H1 (cell line): ENCODE measurements at regions not wholly inside any gene's neighbourhood (a gene's known extent, or its start where the extent isn't known, plus 50 kb on each side); places are given as distances from the start of the nearest gene placed in this dataset.

Experiments used
- CTCF ChIP-seq, 3 experiments: IDR thresholded peaks; 1 replicate in 2 of 3; 2 replicates in 1 of 3; pipeline versions ENCODE4 v1.5.1 to v1.6.1; 2011; ENCODE audit warnings: low read length in 3 of 3, mild to moderate bottlenecking in 3 of 3, inconsistent platforms in 2 of 3, low read depth in 1 of 3, moderate library complexity in 1 of 3; ENCODE audit not compliant: insufficient read depth in 1 of 3; ENCODE audit errors: control extremely low read depth in 1 of 3
- POLR2A ChIP-seq, 2 experiments: IDR thresholded peaks; 1 replicate in 1 of 2; 2 replicates in 1 of 2; pipeline ENCODE4 v1.6.1; 2011; ENCODE audit warnings: low read depth in 2 of 2, low read length in 2 of 2, mild to moderate bottlenecking in 2 of 2; ENCODE audit errors: control extremely low read depth in 1 of 2
- SUZ12 ChIP-seq: fragments of 200-600 bp; sonication (generic); IDR thresholded peaks from 2 replicates; pipeline ENCODE4 v1.6.1; 2012; ENCODE audit warnings: mild to moderate bottlenecking, inconsistent platforms, low read length, moderate library complexity, mixed read lengths
- TF ChIP-seq, protein P1 (sequence below): IDR thresholded peaks from 2 replicates; pipeline ENCODE4 v1.6.1; 2012; ENCODE audit warnings: inconsistent platforms

- TF ChIP-seq, protein P1, sequence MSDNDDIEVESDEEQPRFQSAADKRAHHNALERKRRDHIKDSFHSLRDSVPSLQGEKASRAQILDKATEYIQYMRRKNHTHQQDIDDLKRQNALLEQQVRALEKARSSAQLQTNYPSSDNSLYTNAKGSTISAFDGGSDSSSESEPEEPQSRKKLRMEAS = no peak
- TF ChIP-seq CTCF (IDR thresholded peaks at IDR 0.05; ENCODE audit: control extremely low read depth in 1 of 3, insufficient read depth in 1 of 3, low read depth in 1 of 3, low read length in 3 of 3) (no peak), SUZ12 (no peak), POLR2A (IDR thresholded peaks at IDR 0.05; ENCODE audit: control extremely low read depth in 1 of 2, low read depth in 2 of 2, low read length in 2 of 2) (no peak)
Measured at GRCh38 chr10:130814610-130815009, 496.9 kb downstream of the TCERG1L start.
